Activated B cell treated with CpG ODN at 0.5 μM for 24 hours (primary cell): ENCODE measurements at regions not wholly inside any gene's neighbourhood (a gene's known extent, or its start where the extent isn't known, plus 50 kb on each side); places are given as distances from the start of the nearest gene placed in this dataset.

Experiments
- ATAC-seq: fragments of 200-7000 bp; cut with Tn5 transposase; one replicate; pipeline ENCODE4 v1.10.0; 2021; ENCODE audit warnings: low read depth, mild to moderate bottlenecking, moderate library complexity
- CTCF ChIA-PET: fragments of 350-600 bp; sonication (Branson Sonifier 250); formaldehyde crosslinking; loops from one replicate; lab custom pipeline; 2021; ENCODE audit warnings: antibody characterized with exemption; lab: Charles Lee
- POLR2A ChIA-PET: fragments of 350-600 bp; sonication (Branson Sonifier 250); formaldehyde crosslinking; loops from one replicate; lab custom pipeline; 2021; ENCODE audit warnings: antibody characterized with exemption; lab: Charles Lee
- DNase-seq: peaks from one replicate; pipeline ENCODE4 v3.0.0; 2022
- H3K27ac Mint-ChIP-seq: one replicate; pipeline ENCODE4 v1.8.0; 2020; ENCODE audit warnings: mixed read lengths
- H3K27me3 Mint-ChIP-seq: one replicate; pipeline ENCODE4 v1.8.0; 2021; ENCODE audit warnings: mixed read lengths
- H3K36me3 Mint-ChIP-seq: one replicate; pipeline ENCODE4 v1.8.0; 2021; ENCODE audit warnings: low read depth, mixed read lengths
- H3K4me1 Mint-ChIP-seq: one replicate; pipeline ENCODE4 v1.8.0; 2021; ENCODE audit warnings: mixed read lengths
- H3K4me3 Mint-ChIP-seq: one replicate; pipeline ENCODE4 v1.8.0; 2020; ENCODE audit warnings: mild to moderate bottlenecking, mixed read lengths
- H3K9me3 Mint-ChIP-seq: one replicate; pipeline ENCODE4 v1.8.0; 2020; ENCODE audit warnings: mixed read lengths
- CTCF ChIP-seq: fragments of 200-600 bp; IDR thresholded peaks from one replicate; pipeline ENCODE4 v1.8.0; 2022; ENCODE audit warnings: antibody characterized with exemption, mild to moderate bottlenecking
- intact Hi-C: fragments of 100-400 bp; cut with micrococcal nuclease; formaldehyde crosslinking; loops from one replicate; pipeline ENCODE4 v1.15.1; 2024

GRCh38 chr3:18992709-18993108, 155.6 kb upstream of the KCNH8 start:
- Mint-ChIP-seq H3K36me3 (no peaks in the 10 kb centered on the region), H3K27ac (no peak overlapping the region), H3K27me3 (peaks cover 2% of the 10 kb centered on the region), H3K4me3 (no peak overlapping the region), H3K4me1 (no peaks in the 10 kb centered on the region), H3K9me3 (peaks cover 4% of the 10 kb centered on the region)
- no peak for ATAC-seq
- POLR2A ChIA-PET = no interaction called here
- DNase-seq = no peak
- intact Hi-C loops = no loop called here
- CTCF ChIA-PET = no interaction called here
- no peak for TF ChIP-seq CTCF

GRCh38 chr3:18989237-18989795, 159.0 kb upstream of the KCNH8 start:
- CTCF ChIA-PET = interaction anchor here (0.8 to 1.1 kb wide), 2 partner anchors 141 kb away, joined by 3 to 4 read pairs; no protein-coding TSS in a partner anchor
- intact Hi-C loops = no loop called here
- Mint-ChIP-seq H3K27me3 (peaks cover 2% of the 10 kb centered on the region), H3K4me3 (no peak overlapping the region), H3K4me1 (no peaks in the 10 kb centered on the region), H3K9me3 (no peaks in the 10 kb centered on the region), H3K36me3 (no peaks in the 10 kb centered on the region), H3K27ac (no peak overlapping the region)
- POLR2A ChIA-PET = no interaction called here
- no peak for ATAC-seq
- no peak for TF ChIP-seq CTCF
- DNase-seq = no peak

- Mint-ChIP-seq H3K36me3 (no peaks in the 10 kb centered on the region), H3K4me1 (no peaks in the 10 kb centered on the region), H3K27ac (no peak overlapping the region), H3K4me3 (no peak overlapping the region), H3K27me3 (peaks cover 2% of the 10 kb centered on the region), H3K9me3 (no peaks in the 10 kb centered on the region)
- ChIA-PET POLR2A (no interaction called here), CTCF (interaction anchor here (1.1 kb wide), 1 partner anchor 141 kb away, joined by 4 read pairs; no protein-coding TSS in a partner anchor)
- no peak for TF ChIP-seq CTCF
- intact Hi-C loops = loop anchor here (1.0 kb wide), 1 partner anchor 429 kb away; no protein-coding TSS in a partner anchor
- DNase-seq (no peak), ATAC-seq (no peak)
These were observed 159.6 kb upstream of the KCNH8 start for GRCh38 chr3:18988614-18989229.

GRCh38 chr3:18987862-18988447, 160.4 kb upstream of the KCNH8 start:
- H3K27ac Mint-ChIP-seq = no peak overlapping the region
- H3K4me1 Mint-ChIP-seq = no peaks in the 10 kb centered on the region
- no peak for DNase-seq

More at GRCh38 chr3:18987862-18988447, 160.4 kb upstream of the KCNH8 start:
- TF ChIP-seq CTCF = no peak
- no peak for ATAC-seq
- intact Hi-C loops = loop anchor here (1.0 kb wide), 1 partner anchor 429 kb away; no protein-coding TSS in a partner anchor
- CTCF ChIA-PET = interaction anchor here (1.1 kb wide), 1 partner anchor 140 kb away, joined by 4 read pairs; no protein-coding TSS in a partner anchor
- POLR2A ChIA-PET = no interaction called here
- no peaks in the 10 kb centered on the region for H3K36me3 Mint-ChIP-seq
- peaks cover 2% of the 10 kb centered on the region for H3K27me3 Mint-ChIP-seq
- no peak overlapping the region for H3K4me3 Mint-ChIP-seq
- H3K9me3 Mint-ChIP-seq = no peaks in the 10 kb centered on the region
